ENCODE measurements at regions not wholly inside any gene's neighbourhood (a gene's known extent, or its start where the extent isn't known, plus 50 kb on each side); places are given as distances from the start of the nearest gene placed in this dataset.
"Not testable (repeated sequence)": the region's sequence is repeated elsewhere in the genome, so short reads cannot be mapped to it uniquely, and the experiment has no call there.

DNA sequence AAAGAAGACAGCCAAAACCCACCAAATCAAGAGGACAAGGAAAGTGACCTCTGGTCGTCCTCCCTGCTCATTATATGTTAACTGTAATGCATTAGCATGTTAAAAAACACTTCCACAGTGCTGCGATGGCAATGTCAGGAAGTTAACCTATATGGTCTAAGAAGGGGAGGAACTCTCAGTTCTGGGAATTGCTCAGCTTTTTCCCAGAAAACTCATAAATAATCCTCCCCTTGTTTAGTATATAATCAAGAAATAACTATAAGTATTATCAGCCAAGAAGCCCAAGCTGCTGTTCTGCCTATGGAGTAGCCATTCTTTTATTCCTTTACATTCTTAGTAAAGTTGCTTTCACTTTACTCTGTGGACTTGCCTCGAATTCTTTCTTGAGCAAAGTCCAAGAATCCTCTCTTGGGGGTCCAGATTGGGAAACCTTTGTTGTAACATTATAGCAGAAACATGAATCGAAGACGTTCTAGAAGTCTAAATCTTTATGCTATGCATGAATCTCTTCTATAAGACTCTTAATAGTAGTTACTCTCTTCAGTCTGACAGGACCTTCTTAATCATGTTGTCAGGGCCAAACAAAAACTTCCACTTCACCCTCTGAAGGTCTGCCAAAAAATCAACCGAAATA lies 110.0 kb upstream of the VANGL1 start:
- DNase-seq = no peak

DNA sequence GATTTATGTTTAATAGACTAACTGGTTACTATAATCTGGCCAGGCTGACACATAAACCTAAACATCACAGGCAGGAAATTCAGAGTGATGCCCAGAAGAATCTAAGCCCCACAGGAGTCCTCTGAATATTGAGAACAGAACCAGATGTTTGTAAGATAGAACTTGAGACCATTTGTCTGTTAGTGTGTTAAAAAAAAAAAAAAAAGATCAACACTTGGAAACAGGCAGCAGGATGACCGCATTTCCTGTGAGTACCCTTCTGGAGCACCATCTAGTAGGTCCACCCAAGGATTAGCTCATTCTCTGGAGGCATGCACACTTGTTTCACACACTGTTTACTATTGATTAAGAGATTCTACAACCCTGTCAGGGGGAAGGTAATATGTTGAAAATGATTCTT lies 111.4 kb upstream of the VANGL1 start:
- no peak for DNase-seq

DNA sequence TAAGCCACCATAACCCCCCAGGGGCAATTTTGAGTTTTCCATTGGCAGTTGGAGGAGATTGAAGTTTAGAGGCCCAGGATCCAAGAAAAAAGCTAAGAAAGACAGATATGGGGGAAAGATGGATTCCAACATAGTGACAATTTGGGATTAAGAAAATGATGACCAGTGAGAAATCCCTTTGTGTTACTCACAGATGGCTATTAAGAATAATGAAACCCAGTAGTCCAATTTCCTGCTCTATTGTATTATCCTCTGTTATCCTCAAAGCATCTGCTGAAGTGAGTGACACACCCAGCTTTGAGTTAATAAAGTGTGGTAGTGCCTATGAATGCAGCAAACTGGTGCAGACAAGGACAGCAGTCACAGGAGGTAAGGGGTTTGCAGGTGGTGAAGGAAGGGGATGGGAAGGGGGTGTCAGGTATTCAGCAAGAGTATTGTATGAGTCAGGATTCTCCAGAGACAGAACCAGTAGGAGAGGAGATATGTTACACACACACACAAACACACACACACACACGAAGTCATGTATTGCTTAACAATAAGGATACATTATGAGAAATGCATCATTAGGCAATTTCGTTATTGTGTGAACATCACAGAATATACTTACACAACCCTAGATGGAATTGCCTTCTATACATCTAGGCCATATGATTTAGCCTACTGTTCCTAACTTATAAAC lies 112.4 kb upstream of the VANGL1 start:
- no peak for DNase-seq

DNA sequence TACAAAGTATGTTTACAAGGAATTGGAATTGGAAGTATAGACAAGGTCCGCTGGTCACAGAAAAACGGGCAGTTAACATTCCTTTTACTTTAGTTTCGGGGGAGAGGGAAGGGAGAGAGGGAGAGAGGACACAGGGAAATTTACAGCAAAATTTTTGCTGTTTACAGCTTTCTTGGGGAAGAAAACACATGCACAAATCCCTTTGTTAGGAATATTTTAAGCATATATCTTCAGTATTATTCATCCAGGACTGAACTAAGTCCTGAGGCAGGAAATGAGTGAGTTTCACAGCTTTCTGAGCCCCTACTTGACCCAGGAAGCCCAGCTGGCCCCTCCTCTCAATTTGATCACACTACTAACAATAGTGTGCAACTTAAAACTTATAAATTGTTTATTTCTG lies 113.4 kb upstream of the VANGL1 start:
- DNase-seq = not testable (repeated sequence)

DNA sequence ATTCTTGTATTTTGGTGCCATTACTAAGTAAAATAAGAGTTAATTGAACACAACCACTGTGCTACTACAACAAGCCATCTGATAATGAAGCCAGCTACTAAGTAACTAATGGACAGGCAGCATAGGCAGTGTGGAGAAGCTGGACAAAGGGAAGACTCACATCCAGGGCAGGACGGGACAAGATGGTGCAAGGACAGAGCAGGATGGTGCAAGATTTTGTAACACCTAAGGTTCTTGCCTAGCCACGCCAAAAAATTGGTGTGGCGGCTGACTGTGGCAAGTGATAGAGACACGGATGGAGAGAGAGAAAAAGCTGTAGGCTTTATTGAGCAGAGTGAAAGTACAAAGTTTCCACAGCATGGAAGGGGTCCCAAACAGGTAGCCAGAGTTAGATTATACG lies 114.0 kb upstream of the VANGL1 start:
- DNase-seq = no peak

DNA sequence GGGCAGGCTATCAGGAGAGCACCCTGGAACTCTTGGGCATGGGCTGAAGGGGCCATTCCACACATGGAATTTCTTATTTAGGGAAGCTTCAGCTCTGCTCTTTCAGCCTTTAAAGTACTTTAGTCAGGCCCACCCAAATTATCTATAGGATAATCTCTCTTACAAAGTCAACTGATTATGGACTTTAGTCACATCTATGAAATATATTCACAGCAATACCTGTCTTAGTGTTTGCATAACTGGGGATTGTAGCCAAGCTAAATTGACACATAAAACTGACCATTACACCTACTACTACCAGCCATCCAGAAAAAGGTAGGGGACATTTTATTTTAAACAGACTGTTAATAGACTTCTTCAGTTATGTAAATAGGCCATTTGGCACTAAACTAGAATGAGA lies 114.9 kb upstream of the VANGL1 start:
- DNase-seq = no peak

DNA sequence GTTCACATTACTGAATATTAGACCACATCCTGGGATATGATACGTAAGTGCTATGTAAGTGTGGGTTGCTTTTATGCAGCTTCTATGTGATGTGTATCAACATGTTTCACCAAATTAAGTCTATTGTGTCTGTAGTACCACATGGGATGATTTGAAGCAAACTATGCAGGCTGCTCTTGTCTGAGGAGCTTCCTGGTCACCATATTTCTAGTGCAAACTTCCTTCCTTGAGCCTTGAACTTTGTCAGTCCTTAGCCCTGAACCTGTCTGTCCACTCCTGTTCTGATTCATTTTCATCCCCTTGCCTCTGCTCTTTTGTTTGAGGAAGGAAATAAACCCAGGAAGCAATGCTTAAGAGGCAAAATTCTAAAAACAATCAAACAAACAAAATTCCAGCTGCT lies 117.5 kb upstream of the VANGL1 start:
- DNase-seq = no peak

DNA sequence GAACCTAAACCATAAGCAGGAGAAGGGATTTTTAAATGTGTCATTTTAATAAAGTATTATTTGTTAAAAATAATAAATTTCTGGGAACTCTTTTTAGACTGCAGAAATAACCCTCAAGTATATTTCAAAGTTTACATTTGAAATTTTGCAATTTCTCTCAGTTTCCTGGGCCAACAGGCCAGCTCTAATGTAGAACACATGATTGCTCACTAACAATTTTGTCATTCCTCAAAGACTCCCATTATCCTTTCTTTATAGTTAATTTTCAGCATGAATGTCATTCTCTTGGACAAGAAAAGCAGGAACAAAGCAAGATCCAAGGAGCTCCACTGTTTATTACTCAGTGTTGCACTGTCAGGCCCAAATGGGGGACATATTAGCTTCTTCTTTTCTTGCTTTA lies 119.4 kb upstream of the VANGL1 start:
- no peak for DNase-seq

DNA sequence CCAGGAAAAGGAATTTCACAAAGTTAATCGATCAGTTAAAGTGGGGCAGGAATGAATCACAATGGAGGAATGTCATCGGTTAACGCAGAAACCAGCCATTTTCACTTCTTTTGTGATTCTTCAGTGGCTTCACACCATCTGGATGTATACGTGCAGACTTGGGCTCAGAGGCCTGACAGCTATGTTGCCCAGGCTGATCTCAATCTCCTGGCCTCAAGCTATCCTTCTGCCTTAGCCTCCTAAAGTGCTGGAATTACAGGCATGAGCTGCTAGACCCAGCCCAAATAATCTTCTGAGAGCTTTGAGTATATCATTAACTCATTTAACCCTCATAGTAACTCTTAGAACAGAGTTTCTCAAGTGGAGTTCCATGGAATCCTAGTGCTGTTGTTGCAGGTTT lies 126.5 kb upstream of the VANGL1 start:
- no peak for DNase-seq

DNA sequence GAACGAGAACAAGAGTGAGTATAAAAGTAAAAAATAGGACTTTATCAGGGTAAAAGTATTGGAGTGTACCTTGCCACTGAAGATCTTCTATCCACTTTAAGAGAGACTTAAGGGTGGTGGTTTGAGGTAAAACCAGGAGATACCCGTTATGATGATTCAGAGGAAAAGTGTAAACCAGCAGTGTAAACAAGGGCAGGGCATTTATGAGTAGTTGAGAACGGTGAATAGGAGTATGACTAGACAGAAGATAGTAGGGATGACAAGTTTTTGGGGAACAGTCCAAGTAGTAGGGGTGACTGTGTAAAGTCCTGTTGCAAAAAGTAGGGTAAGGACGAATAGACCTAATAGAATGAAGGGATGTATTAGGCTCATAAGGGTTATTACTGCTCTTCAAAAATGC lies 131.5 kb upstream of the VANGL1 start:
- DNase-seq = not testable (repeated sequence)

DNA sequence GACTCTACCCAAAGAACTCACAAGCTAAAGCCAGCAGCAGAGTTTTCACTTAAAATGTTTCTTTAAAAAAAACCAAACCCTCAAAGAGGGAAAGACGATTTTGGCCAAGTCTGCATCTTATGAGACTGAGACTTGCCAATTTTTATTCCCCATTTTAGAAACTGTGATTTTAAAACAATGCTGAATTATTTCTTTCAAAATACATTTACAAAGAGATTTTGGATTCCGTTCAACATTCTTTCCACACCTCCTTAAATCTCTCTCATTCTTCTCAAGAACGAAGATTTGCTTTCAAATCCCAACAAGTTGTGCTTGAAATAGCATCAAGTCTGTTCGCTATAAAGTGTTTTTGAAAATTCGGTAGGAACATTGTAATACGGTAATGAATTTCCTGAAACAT lies 133.9 kb upstream of the VANGL1 start:
- no peak for DNase-seq

DNA sequence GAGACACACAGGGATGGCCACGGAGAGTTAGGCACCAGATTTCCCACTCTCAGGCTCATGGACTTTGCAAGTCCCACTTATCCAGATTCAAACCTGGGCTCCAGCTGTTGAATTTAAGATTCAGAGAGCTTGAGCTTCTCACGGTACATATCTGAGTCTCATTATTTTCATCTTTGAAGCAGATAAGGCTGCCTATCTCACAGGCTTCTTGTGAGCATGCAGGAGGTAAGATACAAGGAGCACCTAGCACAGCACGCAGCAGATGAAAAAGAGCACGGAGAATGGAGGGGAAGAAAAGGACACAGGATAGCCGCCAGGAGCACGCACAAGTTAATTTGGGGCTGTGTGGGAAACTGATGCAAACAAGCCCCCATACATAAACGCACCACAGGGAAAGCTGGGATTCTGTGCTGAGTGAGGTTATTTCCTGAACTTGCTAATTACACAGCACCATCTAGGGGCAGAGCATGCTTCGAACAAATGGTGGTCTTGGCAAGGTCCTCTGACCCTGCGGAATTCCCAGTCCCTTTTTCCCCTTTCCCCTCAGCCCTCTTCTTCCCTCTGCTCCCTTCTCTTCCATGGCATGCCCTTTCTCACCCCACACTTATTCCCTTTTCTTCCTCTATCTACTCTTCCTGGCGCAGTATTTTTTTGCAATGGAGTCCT lies 134.7 kb upstream of the VANGL1 start:
- DNase-seq = no peak

DNA sequence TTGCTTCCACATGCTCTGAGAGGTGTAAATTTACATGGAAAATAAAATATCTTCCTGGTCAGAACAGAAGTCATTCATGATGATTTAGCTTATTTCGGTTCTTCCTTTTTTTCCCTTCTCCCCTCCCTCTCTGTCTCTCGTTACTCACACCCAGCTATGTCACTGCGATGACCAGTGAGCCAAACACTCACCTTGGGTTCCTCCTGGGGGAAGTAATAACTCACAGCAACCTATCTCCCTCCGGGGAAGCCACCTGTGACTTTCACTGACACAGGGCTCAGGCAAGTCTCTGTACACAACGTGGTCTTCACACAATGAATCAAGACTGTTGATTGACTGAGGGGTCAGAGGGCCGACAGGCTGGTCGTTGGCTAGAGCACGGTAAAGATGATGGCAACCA lies 135.3 kb upstream of the VANGL1 start:
- DNase-seq = no peak

DNA sequence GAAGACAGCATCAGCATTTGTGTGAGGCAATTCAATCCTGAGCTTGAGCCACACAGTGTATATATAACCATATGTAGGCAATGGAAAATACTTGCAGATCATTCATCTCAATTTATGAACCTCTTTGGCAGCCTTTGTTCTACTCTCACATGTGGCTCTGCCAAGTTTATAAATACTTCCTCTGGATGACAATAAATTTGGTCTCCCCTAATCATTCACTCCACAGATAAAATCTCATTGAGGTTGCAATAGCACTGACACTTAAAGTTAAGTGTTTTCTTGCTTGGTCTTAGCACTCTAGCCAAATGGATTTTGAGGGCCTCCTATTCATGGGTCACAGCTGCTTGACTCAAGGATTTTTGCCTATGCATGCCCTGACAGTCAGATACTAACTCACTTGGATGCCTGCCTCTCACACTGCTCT lies 136.6 kb upstream of the VANGL1 start:
- no peak for DNase-seq

DNA sequence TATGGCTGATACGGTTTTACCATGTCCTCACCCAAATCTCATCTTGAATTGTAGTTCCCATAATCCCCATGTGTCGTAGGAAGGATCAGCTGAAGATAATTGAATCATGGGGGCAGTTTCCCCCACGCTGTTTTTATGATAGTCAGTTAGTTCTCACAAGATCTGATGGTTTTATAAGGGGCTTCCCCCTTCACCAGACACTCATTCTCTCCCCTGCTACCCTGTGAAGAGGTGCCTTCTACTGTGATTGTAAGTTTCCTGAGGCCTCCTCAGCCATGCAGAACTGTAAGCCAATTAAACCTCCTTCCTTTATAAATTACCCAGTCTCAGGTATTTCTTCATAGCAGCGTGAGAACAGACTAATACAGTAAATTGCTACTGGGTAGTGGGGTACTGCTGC lies 139.6 kb upstream of the VANGL1 start:
- DNase-seq = not testable (repeated sequence)

DNA sequence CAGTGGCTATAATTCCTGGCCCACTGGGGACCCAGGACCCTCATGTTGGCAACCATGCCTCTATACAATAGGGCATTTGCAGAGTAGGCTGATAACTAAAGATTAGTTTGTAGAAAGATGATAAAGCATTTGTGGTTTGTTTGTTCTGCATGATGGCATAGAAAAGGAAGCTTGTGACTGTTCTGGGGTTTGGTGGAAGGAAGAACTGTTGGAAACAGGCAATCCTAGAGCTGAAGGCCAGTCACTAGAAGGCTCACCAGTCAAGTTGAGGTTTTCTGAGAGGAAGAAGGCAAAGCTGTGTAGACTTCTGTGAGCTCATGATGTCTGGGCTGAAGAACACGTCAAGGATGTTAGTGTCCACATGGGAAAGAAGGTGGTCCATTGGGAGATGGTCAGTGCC lies 140.3 kb upstream of the VANGL1 start:
- no peak for DNase-seq

DNA sequence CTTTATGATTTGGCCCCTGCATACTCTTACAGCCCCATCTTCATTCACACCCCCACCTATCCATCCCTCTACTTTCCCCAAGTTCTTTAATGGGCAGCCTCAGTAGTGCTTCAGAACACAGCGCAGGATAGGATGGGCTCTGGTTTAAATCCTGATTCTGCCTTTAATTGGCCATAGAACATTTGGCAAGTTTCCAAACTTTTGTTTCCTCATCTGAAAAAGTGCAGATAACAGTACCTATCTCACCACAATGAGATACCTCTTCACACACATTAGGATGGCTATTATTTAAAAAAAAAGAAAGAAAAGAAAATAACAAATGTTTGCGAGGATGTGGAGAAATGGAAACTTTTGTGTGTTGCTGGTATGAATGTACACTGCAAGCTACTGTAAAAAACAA lies 142.5 kb upstream of the VANGL1 start:
- DNase-seq = no peak

DNA sequence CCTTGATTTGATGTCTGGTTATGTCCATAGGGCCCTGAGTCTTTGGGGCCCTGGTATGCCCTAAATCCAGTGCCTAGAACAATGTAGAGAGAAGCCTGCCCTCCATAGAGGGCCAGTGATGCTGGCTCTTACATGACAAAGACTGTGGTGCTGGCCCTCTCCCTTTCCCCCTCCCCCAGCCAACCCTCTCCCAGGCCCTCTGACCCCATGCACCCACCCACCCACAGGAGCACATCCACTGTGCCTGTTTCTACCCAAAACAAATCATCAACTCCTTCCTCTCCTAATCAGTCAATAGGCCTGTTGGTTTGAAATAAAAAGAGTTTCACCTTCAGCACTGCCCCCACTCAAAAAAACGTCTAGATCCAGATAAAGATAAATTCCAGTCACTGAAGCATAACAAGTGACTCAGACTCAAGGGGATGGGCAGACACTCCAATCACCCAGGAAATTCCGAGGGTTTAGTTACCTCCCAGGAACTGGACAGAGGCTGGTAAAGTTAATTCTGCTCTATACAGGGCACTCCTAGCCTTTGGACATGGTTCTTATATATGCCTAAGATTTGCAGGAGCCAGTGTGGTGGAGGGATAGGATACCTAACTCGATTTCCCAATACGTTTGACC lies 144.8 kb upstream of the VANGL1 start:
- no peak for DNase-seq

DNA sequence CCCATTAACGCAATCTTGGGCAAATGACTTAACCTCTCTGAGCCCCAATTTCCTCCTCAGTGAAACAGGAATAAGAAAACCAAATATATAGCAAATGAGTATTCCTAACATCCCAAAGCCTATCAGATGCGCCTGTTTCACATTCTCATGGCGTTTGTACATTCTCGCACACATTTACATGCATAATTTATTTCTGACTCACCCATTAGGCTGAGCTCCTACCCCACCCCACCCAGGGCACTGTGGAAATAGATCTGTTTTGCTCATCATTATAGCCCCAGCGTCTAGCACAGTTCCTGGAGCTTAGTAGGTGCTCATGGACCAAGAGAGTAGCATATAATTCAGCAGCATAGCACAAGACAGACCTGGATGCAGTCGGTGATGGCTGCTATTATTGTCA lies 146.1 kb upstream of the VANGL1 start:
- no peak for DNase-seq

DNA sequence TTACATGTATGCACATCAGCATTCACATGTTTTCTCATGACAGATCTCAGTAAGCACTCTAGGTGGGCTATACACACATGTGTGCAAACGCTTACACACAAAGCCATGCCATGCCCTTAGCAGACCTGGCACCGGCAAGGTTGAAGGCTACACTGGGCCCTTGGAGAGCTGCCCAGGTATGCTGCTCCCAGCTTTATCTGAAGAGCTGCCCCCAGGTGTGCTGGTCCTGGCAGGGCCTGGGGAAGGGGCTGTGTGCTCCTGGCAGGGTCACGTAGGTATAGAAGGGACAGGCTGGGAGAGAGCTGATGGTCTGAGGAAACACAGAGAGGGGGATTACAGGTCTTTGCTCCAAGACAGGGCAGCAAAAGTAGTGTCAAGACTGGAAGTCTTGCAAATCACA lies 146.7 kb upstream of the VANGL1 start:
- DNase-seq = no peak

DNA sequence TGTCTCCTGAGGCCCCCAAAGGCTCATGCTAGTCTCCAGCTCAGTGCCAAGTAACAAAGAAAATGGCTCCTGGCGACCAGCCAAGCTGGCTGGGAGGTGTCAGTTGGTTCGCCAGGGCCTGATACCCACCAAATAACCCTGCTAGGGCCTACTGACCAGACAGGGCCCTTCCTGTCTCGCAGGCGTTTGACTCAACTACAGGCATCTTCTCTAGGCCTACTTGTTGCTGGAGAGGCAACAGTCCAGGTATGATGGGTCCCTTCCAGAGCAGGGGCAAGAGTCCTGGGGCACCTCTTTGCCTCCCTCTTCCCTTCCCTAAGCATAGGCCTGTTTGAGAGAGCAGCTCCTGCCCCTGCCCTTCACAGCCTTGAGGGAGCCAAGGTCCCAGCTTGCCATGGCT lies 147.9 kb upstream of the VANGL1 start:
- no peak for DNase-seq

DNA sequence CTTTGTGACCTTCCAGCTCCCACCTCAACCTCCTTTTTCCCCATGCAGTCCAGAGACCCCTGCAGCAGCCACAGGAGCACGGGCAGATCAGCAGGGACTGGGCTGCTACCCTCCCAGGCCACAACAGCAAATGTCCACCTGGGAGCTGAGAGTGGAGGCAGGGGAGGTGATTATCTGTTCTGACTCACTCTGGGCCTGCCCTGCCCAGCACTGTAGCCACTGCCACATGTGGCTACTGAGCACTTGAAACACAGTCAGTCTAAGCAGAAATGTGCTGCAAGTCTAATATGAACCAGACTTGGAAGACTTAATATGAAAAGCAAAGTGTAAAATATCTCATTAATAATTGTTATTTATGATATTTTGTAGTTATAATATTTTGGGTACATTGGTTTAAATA lies 148.9 kb upstream of the VANGL1 start:
- no peak for DNase-seq

DNA sequence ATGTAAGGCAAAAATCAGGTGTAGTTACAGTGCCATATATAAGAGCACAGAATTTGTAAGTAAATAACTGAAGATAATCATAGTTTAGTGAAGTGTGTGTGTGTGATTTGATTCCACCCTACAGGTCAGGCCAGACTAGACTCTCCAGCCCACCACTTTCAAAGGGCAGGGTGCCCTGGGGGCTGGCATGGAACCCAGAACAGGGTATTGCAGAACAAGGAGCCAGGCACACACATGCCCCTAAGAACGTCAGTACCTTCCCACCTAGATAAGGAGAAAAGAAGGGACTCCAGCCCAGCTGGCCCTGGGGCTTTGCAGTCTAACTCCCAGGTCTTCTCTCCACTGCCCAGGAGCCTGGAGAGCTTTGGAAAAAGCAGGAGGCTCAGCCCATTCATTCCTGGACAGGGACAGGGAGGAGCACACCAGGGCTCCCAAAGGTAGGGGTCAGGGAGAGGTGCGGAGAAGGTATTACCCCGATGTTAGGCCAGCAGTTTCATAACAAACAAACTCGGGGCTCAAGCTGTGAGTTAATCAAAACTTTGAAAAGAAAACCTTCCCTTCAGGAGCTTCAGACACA lies 149.7 kb upstream of the VANGL1 start:
- DNase-seq = no peak
